SKM-1 treated with dmso at 0.1 percent for 144 hours (cell line): ENCODE measurements at regions not wholly inside any gene's neighbourhood (a gene's known extent, or its start where the extent isn't known, plus 50 kb on each side); places are given as distances from the start of the nearest gene placed in this dataset.
"Not testable (repeated sequence)": the region's sequence is repeated elsewhere in the genome, so short reads cannot be mapped to it uniquely, and the experiment has no call there.

Experiments used
- DNase-seq: peaks from one replicate; lab custom pipeline; 2025; ENCODE audit not compliant: unreplicated experiment; lab: John Stamatoyannopoulos, UW

DNA sequence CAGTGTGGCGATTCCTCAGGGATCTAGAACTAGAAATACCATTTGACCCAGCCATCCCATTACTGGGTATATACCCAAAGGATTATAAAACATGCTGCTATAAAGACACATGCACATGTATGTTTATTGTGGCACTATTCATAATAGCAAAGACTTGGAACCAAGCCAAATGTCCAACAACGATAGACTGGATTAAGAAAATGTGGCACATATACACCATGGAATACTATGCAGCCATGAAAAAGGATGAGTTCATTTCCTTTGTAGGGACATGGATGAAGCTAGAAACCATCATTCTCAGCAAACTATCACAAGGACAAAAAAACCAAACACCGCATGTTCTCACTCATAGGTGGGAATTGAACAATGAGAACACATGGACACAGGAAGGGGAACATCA, 335.8 kb upstream of the PCDH18 start:
- DNase-seq = not testable (repeated sequence)

- DNase-seq = no peak
Observed at GRCh38 chr4:137866671-137867070, 334.4 kb upstream of the PCDH18 start.

DNA sequence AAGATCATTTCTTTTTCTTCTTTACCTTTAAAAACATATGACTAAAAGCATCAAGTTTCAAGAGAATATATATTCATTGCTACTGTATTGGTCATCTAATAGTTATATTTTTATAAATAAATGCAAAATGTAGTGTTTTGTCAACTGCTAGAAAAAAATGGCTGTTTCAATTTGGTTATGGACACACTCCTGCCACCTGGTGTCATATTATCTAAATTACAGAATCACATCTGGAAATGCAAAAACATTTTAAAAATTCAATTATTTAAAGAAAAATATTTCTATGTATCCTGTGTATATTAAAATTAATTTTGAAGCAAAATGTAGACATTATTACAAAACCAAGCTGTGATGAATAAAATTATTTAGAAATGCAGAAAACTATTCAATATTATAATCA, 329.4 kb upstream of the PCDH18 start:
- DNase-seq = peak; percentile 15

DNA sequence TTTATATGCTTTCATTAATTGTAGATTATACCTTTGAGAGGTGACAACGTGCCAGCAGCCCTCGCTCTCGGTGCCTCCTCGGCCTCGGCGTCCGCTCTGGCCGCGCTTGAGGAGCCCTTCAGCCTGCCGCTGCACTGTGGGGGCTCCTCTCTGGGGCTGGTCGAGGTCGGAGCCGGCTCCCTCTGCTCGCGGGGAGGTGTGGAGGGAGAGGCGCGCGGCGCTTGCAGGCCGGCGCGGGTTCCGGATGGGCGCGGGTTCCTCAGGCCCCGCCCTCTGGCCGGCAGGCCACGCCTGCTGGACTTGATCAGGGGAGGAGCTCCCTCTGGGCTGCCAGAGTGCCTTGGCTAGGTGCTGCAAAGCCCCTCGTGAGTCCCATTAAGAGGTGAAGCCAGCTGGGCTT, 321.1 kb upstream of the PCDH18 start:
- DNase-seq = no peak

GRCh38 chr4:137852326-137852725, 320.0 kb upstream of the PCDH18 start:
- no peak for DNase-seq

GRCh38 chr4:137851435-137851834, 319.1 kb upstream of the PCDH18 start:
- DNase-seq = no peak

GRCh38 chr4:137827945-137828344, 295.7 kb upstream of the PCDH18 start:
- DNase-seq = not testable (repeated sequence)

DNA sequence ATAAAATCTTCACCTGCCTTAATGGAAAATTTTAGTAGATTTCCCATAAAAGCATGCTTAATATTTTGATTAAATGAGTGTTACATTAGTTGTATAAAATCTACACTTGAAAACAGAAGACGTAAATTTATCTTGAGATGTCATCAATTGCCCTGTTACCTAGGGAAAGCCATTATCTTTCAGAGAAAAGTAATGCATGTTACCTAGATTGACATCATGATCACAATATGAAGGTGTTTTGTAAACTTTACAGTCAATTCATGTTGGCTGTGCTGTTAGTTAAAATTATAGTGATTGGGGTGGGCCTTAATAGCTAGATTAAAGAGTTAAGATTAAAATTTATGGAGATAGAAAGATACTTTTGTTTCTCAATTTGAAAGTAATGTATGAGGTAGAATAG, 293.2 kb upstream of the PCDH18 start:
- no peak for DNase-seq

- DNase-seq = no peak
Observed at GRCh38 chr4:137823007-137823406, 290.7 kb upstream of the PCDH18 start.

- peak; percentile 50 for DNase-seq
Observed at GRCh38 chr4:137819964-137820383, 287.7 kb upstream of the PCDH18 start.

GRCh38 chr4:137812258-137812657, 280.0 kb upstream of the PCDH18 start:
- no peak for DNase-seq

DNA sequence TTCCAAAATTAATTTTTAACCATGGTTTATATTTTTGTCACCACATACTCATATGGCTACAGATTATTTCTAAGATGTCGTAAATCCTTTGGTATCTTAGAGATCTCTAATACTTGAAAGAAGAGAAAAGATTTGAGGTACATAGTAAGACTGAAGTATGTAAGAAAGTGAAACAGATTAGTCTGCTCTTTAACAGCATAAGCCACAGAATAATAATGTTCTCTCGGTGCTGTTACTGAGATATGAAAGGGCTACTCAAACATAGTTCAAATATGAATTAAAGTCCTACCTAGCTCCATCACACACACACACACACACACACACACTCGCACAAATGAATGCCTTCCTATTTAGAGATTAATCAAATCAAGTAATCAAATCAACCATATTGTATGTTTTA, 274.1 kb upstream of the PCDH18 start:
- DNase-seq = no peak

GRCh38 chr4:137804906-137805495, 272.7 kb upstream of the PCDH18 start:
- no peak for DNase-seq

- no peak for DNase-seq
Observed at GRCh38 chr4:137800861-137801260, 268.6 kb upstream of the PCDH18 start.

- no peak for DNase-seq
Observed at GRCh38 chr4:137794764-137795254, 262.5 kb upstream of the PCDH18 start.

- not testable (repeated sequence) for DNase-seq
Observed at GRCh38 chr4:137789263-137789662, 257.0 kb upstream of the PCDH18 start.

GRCh38 chr4:137783923-137784322, 251.6 kb upstream of the PCDH18 start:
- DNase-seq = not testable (repeated sequence)

DNA sequence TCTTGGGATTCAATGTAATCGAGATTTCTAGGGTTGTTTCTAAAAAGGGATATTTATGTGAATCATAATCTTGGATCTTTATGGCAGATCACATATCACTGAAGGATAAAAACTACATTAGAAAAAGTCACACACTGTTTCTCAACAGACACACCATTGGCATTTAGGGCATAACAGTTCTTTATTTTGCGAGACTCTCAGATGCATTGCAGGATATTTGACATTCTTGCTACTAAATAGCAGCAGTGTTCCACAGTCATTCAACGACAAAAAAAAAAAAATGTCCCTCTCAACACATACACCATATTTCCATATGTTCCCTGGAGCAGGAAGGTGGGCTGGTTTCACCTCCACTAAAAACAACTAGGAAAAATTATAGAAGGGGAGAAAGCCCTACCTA, 243.4 kb upstream of the PCDH18 start:
- no peak for DNase-seq

DNA sequence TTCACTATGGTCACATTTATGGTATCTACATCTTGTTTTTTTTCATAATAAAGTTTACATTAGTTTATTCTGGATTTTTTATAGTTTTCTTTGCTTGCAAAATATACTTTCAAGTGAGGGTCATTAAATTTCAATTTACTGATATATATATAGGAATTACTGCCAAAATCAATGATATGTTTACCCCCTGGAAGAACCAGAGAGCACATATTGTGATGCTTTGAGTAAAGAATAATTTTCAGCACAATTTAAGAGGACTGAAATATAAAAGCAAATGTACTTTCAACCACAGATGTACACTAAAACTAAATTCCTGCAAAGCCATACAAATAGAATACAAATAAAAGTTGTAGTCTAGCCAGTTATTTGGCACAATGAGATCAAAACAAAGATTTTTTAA, 242.2 kb upstream of the PCDH18 start:
- DNase-seq = no peak

- peak; percentile 62 for DNase-seq
Observed at GRCh38 chr4:137768881-137769280, 236.6 kb upstream of the PCDH18 start.

GRCh38 chr4:137768196-137768595, 235.9 kb upstream of the PCDH18 start:
- DNase-seq = no peak

- no peak for DNase-seq
Observed at GRCh38 chr4:137762591-137762990, 230.3 kb upstream of the PCDH18 start.
